Cardiac fibroblast (primary cell): ENCODE measurements at regions not wholly inside any gene's neighbourhood (a gene's known extent, or its start where the extent isn't known, plus 50 kb on each side); places are given as distances from the start of the nearest gene placed in this dataset.
A peak's percentile ranks its signal among the peaks of the same experiment; 100 is the strongest.

Experiments
- DNase-seq, 2 donors: peaks; one replicate each; pipeline versions ENCODE4 v3.0.0 to v3.0.0-alpha.2; 2010; ENCODE audit warnings: low read depth in 2 of 2
- H3K4me3 ChIP-seq, 2 donors: replicated peaks in 1 of 2; 1 replicate in 1 of 2; 2 replicates in 1 of 2; pipeline ENCODE4 v1.5.1; 2011; ENCODE audit warnings: low read depth in 2 of 2, low read length in 2 of 2, mild to moderate bottlenecking in 2 of 2, moderate library complexity in 1 of 2
- CTCF ChIP-seq: IDR thresholded peaks from one replicate; pipeline ENCODE4 v1.5.1; 2011; ENCODE audit warnings: low read depth, mild to moderate bottlenecking, low read length, inconsistent platforms

- DNase-seq, result no peak
- no peak for TF ChIP-seq CTCF
- H3K4me3 ChIP-seq, result no peak overlapping the region
These were observed 71.9 kb upstream of the CCDC68 start for GRCh38 chr18:55031164-55031563.

GRCh38 chr18:55024564-55024963 lies 65.3 kb upstream of the CCDC68 start:
- no peak for DNase-seq
- H3K4me3 ChIP-seq, result no peak overlapping the region
- TF ChIP-seq CTCF, result no peak

- no peak for TF ChIP-seq CTCF
- H3K4me3 ChIP-seq, result no peak overlapping the region
- DNase-seq, result peak; percentile 70 to 83
These were observed 59.3 kb upstream of the CCDC68 start for GRCh38 chr18:55018602-55019001.

DNA sequence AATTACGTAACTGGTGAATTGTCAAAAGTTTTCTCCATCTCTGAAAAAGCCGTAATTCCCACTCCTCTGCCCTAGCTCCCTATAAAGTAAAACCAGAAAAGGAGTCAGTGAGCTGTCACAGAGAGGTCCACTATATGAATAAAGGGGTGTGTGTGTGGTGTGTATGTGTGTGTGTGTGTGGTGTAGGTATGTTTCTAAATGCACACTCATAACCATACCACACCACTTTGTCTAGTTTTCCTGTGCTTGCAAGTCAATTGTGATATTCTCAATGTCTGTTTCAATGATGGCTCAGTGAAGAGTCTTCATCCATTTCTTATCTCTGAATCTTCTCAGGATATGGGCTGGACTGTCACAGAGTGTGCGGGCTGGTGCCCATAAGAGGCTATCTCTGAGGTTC lies 54.8 kb upstream of the CCDC68 start:
- no peak for TF ChIP-seq CTCF
- no peak for DNase-seq
- no peak overlapping the region for H3K4me3 ChIP-seq

GRCh38 chr18:55013685-55014084 lies 54.4 kb upstream of the CCDC68 start:
- no peak for TF ChIP-seq CTCF
- DNase-seq, result no peak
- H3K4me3 ChIP-seq, result no peak overlapping the region

- TF ChIP-seq CTCF, result no peak
- H3K4me3 ChIP-seq, result no peak overlapping the region
- DNase-seq, result no peak
These were observed 53.8 kb upstream of the CCDC68 start for GRCh38 chr18:55013086-55013485.

DNA sequence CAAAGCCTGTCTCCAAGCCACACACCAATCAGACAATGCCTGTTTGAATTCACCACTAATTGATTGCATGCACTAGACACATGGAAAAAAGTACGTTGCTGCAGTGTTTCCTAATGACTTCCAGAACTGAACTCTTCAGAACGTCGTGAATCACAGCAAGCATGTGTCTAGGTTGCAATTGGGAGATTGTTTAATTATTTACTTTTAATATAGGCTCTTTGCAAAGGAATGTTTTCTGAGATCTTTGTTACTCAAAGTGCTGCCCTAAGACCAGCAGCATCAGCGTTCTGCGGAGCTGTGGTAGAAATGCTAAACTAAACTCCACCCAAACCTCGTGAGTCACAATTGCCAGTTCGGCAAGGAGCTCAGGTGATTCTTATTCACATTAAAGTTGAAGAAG lies 52.7 kb upstream of the CCDC68 start:
- no peak for TF ChIP-seq CTCF
- H3K4me3 ChIP-seq, result no peak overlapping the region
- DNase-seq, result no peak
